Stimulated activated CD8-positive, alpha-beta memory T cell treated with anti-CD3 and anti-CD28 coated beads, Interleukin-15, amount 100 ng/mL, for 1 hour (primary cell): ENCODE measurements at regions not wholly inside any gene's neighbourhood (a gene's known extent, or its start where the extent isn't known, plus 50 kb on each side); places are given as distances from the start of the nearest gene placed in this dataset.
A peak's percentile ranks its signal among the peaks of the same experiment; 100 is the strongest.
"Not testable (repeated sequence)": the region's sequence is repeated elsewhere in the genome, so short reads cannot be mapped to it uniquely, and the experiment has no call there.

Source experiments
- DNase-seq: peaks from one replicate; pipeline ENCODE4 v3.0.0-alpha.2; 2020; ENCODE audit warnings: low read depth

DNA sequence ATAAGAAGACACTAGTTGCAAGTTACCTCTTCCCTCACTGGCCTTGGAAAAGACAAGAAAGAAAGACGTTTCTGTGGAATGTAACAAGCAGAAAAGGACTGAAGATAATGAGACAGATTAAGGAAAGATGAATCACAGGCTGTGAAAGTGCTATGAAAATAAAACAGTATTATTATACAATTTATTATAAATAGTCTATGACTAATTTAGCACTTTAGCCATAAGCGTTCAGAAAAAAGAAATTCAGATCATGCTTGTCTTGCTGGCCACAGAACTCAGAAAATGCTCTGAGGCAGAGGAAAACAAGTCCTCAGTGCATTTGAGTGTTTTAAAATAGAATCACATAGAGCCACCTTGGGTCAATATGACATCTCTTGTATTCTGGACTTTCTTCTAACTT lies 174.8 kb upstream of the NBPF9 start:
- DNase-seq = not testable (repeated sequence)

- not testable (repeated sequence) for DNase-seq
Observed at GRCh38 chr1:149279015-149279414, 175.7 kb upstream of the NBPF9 start.

- not testable (repeated sequence) for DNase-seq
Observed at GRCh38 chr1:149279512-149279911, 176.2 kb upstream of the NBPF9 start.

- DNase-seq = not testable (repeated sequence)
Observed at GRCh38 chr1:149284773-149285172, 181.4 kb upstream of the NBPF9 start.

DNA sequence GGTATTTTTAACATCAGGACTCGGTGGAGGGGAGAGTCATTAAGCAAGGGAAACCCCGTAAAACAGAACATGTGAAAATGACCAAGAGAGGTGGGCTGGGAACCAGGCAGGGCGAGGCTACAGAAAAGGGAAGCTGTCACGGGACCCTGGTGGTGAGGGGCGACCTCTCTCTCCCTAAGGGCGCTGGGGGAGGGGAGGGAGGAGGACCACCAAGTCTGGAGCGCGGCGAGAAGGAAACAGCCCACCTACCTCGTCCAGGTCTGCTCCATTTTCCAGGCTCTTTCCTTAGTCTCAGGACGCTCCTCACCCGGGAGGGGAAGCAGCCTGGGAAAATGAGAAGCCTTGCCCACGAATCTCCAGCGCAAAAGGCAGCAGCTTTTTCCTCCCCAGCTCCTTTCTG lies 181.9 kb upstream of the NBPF9 start:
- DNase-seq = not testable (repeated sequence)

DNA sequence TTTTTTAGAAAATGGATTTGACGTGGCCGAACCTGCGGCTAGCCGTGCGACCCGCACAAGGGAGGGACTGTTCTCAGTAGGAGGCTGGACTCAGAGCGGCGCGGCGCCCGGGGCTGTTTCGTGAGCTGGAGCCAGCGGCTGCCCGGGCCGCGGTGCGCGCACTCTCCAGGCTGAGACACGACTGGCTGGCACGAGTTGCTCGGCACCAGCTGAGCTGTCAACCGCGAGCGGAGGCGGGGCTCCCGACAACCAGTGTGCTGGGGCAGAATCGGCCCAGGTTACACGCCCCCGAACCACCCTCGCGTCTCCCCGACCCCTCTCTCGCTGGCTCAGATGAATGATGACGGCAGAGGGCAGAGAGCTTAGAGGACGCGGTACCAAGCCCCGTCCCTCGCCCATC lies 182.3 kb upstream of the NBPF9 start:
- DNase-seq = peak; percentile 1

DNA sequence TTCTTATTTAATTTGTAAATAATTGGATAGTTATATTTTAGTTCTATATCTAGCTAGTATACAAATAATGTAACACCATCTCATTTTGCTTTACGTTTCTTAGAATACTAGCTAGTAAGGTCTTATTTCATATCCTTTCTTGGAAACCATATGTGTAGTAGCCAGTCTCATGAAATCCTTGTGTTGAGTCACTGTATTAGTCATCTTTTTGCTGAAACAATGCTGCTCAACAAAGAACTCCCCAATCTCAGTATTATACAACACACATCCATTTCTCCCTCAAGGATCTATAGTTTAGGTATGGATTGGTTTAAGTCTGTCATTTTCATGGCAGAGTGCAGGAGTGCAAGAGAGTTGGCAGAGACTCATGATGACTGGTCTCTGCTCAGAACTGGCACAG lies 185.2 kb upstream of the NBPF9 start:
- DNase-seq = not testable (repeated sequence)

DNA sequence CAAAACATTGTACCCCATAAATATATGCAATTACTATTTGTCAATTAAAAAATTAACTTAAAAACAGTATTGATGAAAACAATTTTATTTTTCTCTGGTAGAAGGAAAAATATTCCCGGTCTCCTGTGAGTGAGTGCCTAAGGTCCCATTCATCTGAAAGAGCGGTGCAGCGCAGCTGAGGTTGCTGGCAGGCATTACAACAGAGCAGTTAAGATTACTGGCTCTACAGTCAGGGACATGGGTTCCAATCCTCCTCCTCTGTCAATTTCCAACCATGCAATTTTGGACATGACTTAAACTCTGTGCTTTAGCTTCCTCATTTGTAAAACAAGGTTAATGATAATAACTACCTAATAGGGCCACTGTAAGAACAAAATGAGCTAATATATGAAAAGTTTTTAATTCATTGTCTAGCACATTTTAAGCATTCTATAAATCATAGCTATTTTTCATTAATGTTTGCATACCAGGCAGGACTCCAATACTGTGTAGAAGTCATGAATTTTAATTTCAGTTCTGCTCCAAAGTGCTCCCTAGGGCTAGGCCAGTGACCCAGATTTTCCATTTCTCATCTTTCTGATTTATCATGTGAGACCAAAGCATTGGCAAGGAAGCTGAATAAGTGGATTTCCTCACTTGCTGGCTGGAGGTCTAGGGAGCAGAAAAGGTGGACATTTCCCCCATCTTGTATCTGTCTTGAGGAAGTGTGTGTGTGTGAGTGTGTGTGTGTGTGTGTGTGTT lies 174.2 kb upstream of the NBPF19 start:
- not testable (repeated sequence) for DNase-seq

DNA sequence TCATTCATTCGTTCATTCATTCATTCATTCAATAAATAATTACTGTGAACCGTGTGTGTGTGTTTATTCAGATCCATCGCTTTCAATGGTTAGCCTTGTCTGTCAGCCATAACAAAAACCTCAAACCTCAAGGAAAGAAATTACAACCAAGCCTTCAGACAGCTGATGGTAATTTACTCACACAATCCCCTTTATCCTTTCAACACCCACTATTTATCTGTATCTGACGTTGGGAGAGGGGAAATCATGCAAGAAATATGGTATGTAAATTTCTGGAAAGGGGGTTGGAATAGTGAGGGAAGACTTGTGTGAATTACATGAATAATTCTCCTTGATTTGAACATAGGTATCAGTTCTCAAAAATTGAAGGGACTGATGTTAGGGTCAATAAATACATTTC lies 173.6 kb upstream of the NBPF19 start:
- not testable (repeated sequence) for DNase-seq

GRCh38 chr1:149304796-149305195 lies 170.0 kb upstream of the NBPF19 start:
- DNase-seq = not testable (repeated sequence)

DNA sequence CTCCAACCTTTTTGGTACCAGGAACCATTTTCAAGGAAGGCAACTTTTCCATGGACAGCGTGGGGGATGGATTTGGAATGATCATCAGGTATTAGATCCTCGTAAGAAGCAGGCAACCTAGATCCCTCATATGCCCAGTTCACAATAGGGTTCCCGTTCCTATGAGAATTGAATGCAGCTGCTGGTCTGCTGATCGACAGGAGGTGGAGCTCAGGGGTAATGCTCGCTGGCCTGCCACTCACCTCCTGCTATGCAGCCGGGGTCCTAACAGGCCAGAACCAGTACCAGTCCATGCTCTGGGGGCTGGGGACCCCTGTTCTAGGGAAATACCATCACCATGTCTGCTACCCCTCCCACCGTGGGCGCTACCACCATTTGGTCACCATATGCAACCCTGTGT lies 167.2 kb upstream of the NBPF19 start:
- not testable (repeated sequence) for DNase-seq

DNA sequence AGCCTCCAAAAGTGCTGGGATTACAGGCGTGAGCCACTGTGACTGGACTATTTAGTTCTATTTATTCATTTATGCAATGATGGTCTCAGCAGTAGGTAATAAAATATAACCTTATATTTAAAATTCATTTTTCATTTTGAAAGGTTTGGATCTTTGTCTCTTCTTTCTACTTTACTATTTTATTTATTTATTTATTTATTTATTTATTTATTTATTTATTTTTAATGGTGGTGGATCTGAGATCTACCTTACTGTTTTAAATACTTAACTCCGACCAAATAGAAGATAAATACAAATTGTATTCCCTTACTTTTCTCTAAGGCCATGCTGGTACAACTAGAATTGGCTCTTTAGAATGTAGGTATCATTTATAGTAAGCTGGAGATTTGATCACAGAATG lies 159.9 kb upstream of the NBPF19 start:
- not testable (repeated sequence) for DNase-seq

GRCh38 chr1:149320971-149321731 lies 153.7 kb upstream of the NBPF19 start:
- DNase-seq = not testable (repeated sequence)

GRCh38 chr1:149321732-149322016 lies 153.2 kb upstream of the NBPF19 start:
- DNase-seq = not testable (repeated sequence)

- not testable (repeated sequence) for DNase-seq
Observed at GRCh38 chr1:149330081-149330335, 144.8 kb upstream of the NBPF19 start.

- DNase-seq = not testable (repeated sequence)
Observed at GRCh38 chr1:149336082-149336481, 138.8 kb upstream of the NBPF19 start.

GRCh38 chr1:149338221-149338691 lies 136.6 kb upstream of the NBPF19 start:
- not testable (repeated sequence) for DNase-seq

DNA sequence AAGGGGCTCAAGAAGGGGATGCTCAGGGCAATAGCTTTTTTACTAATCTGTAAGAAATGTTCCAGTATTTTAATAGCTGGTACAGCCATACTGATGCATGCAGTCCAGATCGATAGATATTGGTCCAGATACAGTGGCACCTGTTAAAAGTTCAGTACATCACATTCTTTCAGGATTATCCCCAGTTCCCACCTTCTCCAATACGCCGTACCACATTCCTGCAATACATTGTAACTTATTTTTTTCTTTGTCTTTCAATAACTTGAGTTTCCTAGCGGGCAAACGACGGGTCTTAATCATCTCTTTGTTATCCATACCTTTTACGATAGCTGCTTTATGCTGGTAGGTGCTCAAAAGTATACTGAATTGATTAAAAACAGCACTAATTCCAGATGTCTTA lies 136.1 kb upstream of the NBPF19 start:
- not testable (repeated sequence) for DNase-seq

- not testable (repeated sequence) for DNase-seq
Observed at GRCh38 chr1:149349448-149349847, 125.4 kb upstream of the NBPF19 start.

- not testable (repeated sequence) for DNase-seq
Observed at GRCh38 chr1:149352205-149352604, 122.6 kb upstream of the NBPF19 start.

GRCh38 chr1:149354579-149354978 lies 120.3 kb upstream of the NBPF19 start:
- DNase-seq = not testable (repeated sequence)

DNA sequence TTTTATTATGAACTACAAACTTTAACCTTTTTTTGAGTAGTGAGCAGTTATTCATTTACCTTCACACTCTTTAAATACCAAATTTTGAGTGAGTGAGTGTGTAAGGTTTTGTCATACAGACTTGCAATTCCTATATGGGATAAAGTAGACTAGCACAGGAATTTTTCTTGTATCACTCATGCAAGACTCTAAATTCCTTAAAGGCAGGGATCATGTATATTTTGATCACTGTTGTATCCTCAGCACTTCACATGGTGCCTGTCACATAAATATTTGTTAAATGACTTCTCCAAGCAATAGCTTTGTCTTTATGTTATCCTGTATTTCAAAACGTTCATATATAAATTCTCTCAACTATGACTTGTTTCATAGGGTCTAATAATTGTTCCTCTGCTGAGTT lies 119.1 kb upstream of the NBPF19 start:
- not testable (repeated sequence) for DNase-seq

- DNase-seq = not testable (repeated sequence)
Observed at GRCh38 chr1:149356152-149356551, 118.7 kb upstream of the NBPF19 start.

- not testable (repeated sequence) for DNase-seq
Observed at GRCh38 chr1:149360351-149360750, 114.5 kb upstream of the NBPF19 start.
